GM19395 (cell line): ENCODE measurements at regions not wholly inside any gene's neighbourhood (a gene's known extent, or its start where the extent isn't known, plus 50 kb on each side); places are given as distances from the start of the nearest gene placed in this dataset.
A peak's percentile ranks its signal among the peaks of the same experiment; 100 is the strongest.
"Not testable (repeated sequence)": the region's sequence is repeated elsewhere in the genome, so short reads cannot be mapped to it uniquely, and the experiment has no call there.

Source experiments
- ATAC-seq: cut with Tn5 transposase; IDR thresholded peaks from one replicate; pipeline ENCODE4 v1.9.1; 2021; ENCODE audit warnings: mild to moderate bottlenecking, moderate library complexity; ENCODE audit not compliant: unreplicated experiment

DNA sequence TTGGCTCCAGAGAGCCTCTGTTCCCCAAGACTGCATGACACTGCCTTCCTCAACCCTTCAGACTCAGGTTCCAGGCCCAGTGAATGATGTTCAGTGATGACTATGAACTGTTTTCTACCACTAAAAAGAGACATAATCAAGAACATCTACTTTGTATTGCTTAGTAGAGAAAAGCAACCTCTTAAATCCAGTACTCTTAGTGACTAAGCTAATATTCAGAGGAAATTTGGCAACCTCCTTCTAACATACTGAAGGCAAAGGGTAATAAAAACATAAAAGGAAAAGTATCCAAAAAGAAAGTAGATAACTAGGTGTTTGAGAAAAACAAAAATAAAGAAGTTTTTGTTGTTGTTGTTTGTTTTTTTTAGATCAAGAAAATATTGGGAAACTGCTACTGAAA lies 153.3 kb upstream of the RUNX1 start:
- no peak for ATAC-seq

DNA sequence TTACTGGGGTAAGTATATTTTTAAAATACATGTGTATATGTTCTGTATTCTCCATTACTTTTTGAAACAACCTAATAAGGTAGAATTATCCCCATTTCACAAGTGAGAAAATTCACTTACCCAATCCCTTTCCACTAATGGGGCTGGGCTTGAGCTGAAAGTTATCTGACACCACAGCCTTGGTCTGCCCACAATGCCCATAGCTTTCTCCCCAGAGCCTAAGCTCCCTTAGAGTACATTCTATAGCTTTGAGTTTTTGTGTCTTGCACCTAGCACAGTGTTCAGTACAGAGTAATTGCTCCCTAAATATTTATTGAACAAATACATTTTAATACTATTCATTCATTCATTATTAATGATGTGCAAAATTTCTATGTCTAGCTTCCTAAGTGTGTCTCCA lies 152.7 kb upstream of the RUNX1 start:
- ATAC-seq = no peak

- no peak for ATAC-seq
Observed at GRCh38 chr21:35201288-35201687, 152.2 kb upstream of the RUNX1 start.

DNA sequence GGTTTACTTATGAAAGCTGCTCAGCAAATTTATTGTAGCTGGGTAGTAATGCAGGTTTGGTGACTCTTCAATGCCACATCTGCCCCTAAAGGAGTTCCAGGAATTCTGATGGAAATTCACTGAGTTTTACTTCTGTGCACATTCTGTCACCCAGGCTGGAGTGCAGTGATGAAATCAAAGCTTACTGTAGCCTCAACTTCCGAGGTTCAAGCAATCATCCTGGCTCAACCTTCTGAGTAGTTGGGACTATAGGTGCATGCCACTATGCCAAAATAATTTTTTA lies 150.6 kb upstream of the RUNX1 start:
- no peak for ATAC-seq

DNA sequence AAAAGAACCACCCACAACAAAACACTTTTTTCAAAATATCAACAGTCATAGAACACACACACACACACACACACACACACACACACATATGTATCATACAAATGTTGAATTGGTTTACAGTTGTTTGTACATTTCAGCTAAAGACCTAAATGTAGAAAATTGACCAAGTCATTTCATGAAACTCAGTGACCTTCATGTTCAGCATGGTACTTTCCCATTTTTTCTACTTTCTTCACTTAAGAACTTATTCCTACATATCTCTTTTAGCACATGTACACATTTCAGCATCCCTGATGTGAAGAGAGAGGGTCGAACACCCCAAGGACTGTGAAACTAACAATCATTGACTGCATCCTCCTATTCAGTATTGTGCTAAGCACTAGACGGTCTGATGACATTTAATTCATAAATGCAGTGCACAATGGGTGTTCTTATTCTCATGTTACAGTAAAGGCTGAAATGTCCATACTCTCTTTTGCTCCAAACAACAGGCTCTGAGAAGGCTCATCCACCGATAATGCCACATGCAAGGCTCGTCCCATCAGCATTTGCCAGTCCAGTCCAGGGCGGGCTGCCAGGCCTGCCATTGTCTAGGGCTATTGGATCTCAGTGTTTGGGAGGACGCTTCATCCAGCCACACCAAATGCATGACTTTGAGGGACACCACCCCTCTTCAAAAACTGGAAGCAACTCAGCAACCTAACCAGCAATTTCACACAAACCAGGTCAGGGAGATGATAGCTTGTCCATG lies 150.1 kb upstream of the RUNX1 start:
- ATAC-seq = no peak

DNA sequence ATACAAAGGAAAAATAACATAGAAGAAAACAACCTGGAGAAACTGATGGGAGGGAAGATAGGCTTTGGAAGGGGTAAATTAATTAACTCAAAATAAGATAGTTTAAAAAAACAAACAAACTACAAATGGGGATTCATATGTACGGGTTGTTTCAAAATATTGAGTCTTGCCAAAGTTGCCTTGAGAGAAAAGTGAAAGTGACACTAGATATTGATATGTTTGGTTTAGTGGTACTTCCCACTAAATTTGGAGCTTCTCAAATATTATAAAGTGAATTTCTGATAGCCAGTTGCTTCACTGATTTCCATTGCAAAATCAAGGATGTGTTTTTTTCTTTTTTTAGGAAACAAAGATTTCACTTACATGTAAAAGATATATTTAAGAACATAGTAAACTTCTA lies 149.5 kb upstream of the RUNX1 start:
- no peak for ATAC-seq

GRCh38 chr21:35197992-35198431 lies 148.9 kb upstream of the RUNX1 start:
- ATAC-seq = no peak

- no peak for ATAC-seq
Observed at GRCh38 chr21:35197191-35197590, 148.1 kb upstream of the RUNX1 start.

DNA sequence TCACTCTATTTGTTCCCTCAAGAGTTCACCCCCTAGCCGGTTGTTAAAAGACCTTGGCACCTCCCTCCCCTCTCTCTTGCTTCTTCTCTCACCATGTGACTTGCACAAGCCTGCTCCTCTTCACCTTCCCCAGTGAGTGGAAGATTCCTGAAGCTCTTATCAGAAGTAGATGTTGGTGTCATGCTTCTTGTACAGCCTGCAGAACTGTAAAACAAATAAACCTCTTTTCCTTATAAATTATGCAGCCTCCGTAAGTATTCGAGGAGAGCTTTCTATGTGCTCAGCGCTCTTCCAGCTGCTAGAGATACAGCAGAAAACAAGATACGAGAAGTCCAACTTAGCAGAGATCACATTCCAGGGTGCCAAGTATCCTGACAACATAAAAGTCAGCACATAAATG lies 147.0 kb upstream of the RUNX1 start:
- no peak for ATAC-seq

DNA sequence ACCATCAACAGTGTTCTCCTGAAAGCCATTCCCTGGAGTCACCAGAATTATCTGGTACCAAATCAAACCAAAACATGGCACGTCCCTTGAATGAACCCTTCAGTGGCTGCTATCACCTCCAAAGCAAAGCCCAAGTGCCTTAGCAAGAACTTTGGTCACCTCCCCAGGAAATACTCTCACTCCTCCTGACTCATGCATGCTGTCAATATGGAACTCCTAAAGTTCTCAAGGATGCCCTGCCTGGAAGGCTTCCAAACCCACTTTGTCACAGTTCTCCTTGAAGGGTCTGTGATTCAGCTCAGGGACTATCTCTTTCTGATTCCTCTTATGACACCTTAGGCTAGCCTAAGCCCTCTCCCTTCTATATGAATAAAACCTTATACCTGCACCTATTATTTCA lies 146.1 kb upstream of the RUNX1 start:
- no peak for ATAC-seq

DNA sequence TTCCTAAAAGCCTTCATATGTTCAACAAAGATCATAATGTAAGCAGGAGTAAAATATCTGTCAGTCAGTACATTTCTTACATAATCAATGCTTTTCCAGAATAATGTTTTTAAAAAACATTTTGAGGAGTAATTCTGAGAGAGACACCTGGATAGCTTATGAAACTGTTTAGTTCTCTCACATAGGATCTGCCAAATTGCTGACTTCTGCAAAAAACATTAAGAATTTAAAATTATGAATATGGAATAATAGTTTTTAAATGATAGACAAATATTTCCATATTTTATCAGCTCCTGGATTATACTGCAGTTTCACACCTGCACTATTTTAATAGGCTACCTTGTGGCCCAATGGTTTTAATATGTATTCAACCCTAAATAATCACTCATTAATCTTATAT lies 142.7 kb upstream of the RUNX1 start:
- ATAC-seq = no peak

DNA sequence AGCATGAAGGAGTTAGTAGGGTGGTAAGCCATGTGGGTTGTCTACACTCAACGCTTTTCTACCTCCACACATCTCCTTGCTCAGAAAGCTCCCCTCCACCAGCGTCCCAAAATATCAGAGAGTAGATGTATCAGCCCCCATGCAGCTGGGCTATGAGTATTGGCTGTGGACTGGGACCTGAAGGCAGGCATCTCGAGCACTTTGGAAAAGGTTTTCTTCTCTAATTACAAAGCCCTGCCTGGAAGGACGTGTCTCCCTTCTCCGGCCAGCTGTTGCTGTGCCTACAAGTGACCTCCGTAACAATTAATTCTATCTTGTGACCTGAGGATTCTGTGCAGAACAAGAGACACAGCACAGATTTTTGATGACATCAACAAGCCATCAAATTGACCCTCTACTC lies 142.0 kb upstream of the RUNX1 start:
- no peak for ATAC-seq

DNA sequence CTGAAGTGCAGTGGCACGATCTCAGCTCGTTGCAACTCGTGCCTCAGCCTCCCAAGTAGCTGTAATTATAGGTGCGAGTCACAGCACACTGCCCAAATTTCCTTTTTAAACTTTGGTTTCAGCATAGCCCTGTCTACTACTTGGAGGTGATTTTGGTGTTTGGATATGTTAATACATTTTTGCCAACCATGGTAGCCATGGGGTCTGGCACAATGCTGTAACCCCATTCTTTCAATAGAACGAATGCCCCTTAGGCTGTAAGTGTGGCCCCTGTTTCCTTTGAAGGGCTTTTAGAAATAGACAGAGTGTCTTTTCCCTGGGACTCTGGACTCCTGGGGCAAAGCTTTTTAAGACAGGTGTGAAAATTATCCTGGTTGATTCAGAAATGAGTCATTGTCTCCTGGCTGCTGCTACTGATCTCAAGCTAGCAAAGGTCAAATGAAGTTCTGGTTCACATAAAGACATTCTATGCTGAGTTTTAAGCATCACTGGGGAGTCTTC lies 141.1 kb upstream of the RUNX1 start:
- peak; percentile 16 for ATAC-seq

DNA sequence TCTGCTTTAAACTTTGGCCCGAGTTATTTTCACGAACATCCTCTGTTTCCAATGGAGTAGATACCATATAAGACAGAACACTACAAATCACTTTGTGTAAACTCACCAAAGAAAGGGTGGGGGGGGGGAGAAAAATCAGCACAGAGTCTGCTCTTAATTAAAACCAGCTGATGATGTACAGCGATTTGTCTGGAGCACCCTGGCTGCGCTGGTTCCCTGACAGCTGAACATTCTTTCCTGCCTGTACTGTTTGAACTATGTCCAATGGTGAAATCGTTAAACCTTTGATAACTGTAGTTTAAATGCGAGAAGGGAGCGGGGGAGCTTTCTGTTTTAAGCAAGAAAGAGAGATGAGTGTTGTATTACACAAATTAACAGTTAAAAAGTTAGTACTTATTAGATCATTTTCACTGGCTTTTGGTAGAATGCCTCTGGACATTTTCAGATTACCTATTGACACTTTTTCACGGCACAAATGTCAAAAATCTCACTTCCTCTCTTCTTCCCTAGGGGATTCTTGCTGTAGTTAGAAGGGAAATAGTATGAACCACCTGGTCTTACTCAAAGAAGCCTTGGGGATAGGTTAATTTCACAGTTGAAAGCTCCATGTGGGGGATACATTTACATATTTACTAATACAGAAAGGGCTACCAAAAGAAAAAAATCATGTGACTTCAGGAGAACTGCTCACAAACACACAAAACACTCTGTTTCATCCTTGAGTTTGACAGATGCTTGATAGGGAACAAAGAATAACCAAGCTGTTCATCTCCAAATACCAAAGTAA lies 140.2 kb upstream of the RUNX1 start:
- peak; percentile 98 for ATAC-seq

GRCh38 chr21:35183389-35183788 lies 134.3 kb upstream of the RUNX1 start:
- not testable (repeated sequence) for ATAC-seq

GRCh38 chr21:35179990-35180540 lies 131.0 kb upstream of the RUNX1 start:
- no peak for ATAC-seq

GRCh38 chr21:35178827-35179226 lies 129.7 kb upstream of the RUNX1 start:
- no peak for ATAC-seq

DNA sequence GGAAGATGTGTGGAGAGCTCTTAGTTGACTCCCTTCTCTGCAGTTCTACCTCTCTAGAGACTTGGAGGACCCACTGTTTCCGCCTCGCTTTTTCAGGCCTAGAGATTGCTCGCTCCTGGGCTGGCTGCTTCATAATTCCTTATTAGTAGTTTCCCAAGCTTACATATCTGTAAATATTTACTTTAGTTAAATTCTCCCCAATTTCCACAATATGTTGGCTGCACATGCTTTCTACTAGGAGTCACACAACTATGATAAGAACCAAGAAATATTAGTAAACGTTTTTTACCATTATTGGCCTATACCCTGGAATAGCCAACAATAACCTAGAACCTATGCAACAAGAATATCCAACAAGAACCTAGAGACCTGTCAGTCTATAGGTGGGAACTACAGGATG lies 129.0 kb upstream of the RUNX1 start:
- no peak for ATAC-seq

GRCh38 chr21:35172231-35172630 lies 123.1 kb upstream of the RUNX1 start:
- ATAC-seq = no peak

DNA sequence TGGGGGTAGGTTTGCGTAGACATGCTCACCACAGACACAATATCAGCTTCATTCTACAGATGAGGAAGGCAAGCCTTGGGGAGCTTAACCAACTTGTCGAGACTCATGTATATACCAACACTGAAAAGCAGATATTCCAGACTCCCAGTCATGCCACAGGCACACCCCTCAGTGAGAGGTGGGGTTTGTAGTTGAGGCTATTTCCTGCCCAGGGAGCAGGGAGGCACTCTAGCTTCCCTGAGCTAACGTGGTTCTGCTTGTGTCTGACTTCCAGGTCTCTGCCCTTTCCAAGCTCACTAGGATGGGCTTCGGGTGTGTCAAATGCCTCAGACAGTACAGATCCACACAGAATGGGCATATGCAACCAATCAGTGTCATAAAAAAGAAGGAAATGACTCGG lies 122.3 kb upstream of the RUNX1 start:
- no peak for ATAC-seq

DNA sequence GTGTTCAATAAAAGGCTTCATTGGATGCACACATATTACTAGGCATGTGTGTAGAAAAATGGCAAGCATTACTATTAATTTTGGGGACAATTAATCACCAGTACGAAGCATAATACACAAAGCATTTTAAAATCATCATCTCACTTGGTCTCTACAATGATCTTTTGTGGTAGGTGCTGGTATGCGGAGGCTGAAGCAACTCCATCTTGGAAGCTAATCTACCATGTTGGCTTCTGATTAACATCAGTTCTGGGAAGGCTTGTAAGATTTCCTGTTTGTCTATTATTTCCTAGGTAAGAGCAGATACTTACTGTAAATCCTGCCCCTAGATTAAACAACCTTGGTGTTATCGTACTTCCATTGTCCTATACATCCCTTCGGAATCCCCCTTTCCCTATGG lies 121.7 kb upstream of the RUNX1 start:
- ATAC-seq = no peak

DNA sequence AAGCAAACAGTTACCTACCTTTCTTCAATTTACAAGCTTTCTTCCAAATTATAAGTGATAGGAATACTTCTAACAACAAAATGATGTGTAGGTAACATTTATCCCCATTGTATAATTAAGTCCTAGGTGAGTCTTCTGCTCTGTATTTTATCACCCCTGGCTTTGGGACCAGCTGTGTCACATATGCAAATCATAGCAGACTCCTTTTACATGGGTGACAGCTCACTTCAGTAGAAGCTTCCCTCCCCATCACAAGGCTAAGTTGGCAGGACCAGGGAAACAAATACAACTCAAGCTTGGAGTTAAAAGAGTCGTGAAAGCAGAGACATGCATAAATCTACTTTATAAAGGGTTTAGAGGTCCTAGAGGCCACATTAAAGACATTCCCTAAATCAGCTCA lies 121.1 kb upstream of the RUNX1 start:
- ATAC-seq = no peak
